CD14-positive monocyte (primary cell): ENCODE measurements at regions not wholly inside any gene's neighbourhood (a gene's known extent, or its start where the extent isn't known, plus 50 kb on each side); places are given as distances from the start of the nearest gene placed in this dataset.

Source experiments
- DNase-seq, 3 donors: peaks; one replicate each; pipeline ENCODE4 v3.0.0-alpha.2; 2011 to 2022
- H2AFZ ChIP-seq: 2 replicates; pipeline ENCODE4 v1.6.0; 2012; ENCODE audit warnings: mild to moderate bottlenecking, low read depth, low read length, inconsistent platforms; ENCODE audit not compliant: insufficient read depth, poor library complexity, severe bottlenecking
- H3K27ac ChIP-seq, 2 donors: 1 replicate in 1 of 2; 2 replicates in 1 of 2; pipeline ENCODE4 v1.5.1; 2012 to 2013; ENCODE audit warnings: low read length in 2 of 2, control low read depth in 1 of 2, inconsistent platforms in 1 of 2, low read depth in 1 of 2, mild to moderate bottlenecking in 1 of 2
- H3K27me3 ChIP-seq, 2 donors: one replicate each; pipeline versions ENCODE4 v1.6.0 to v1.6.1; 2011 to 2013; ENCODE audit warnings: low read length in 2 of 2; ENCODE audit not compliant: control insufficient read depth in 2 of 2, insufficient read depth in 2 of 2
- H3K36me3 ChIP-seq, 2 donors: replicated peaks in 1 of 2; 1 replicate in 1 of 2; 2 replicates in 1 of 2; pipeline versions ENCODE4 v1.5.1 to v1.6.1; 2012 to 2013; ENCODE audit warnings: low read length in 2 of 2, control low read depth in 1 of 2, inconsistent platforms in 1 of 2, mild to moderate bottlenecking in 1 of 2; ENCODE audit not compliant: insufficient read depth in 2 of 2, control insufficient read depth in 1 of 2
- H3K4me1 ChIP-seq, 2 donors: 1 replicate in 1 of 2; 2 replicates in 1 of 2; pipeline versions ENCODE4 v1.5.1 to v1.6.1; 2012 to 2013; ENCODE audit warnings: low read length in 2 of 2, control low read depth in 1 of 2, inconsistent platforms in 1 of 2, mild to moderate bottlenecking in 1 of 2, moderate library complexity in 1 of 2; ENCODE audit not compliant: insufficient read depth in 2 of 2, control insufficient read depth in 1 of 2
- H3K4me2 ChIP-seq: replicated peaks from 2 replicates; pipeline ENCODE3; 2012; ENCODE audit warnings: low read length, moderate library complexity, mild to moderate bottlenecking; ENCODE audit not compliant: poor library complexity, severe bottlenecking; ENCODE audit errors: extremely low read depth
- H3K4me3 ChIP-seq, 3 experiments: fragments of 200-600 bp in 1 of 3; sonication (generic) in 1 of 3; replicated peaks in 1 of 3; 1 replicate in 2 of 3; 2 replicates in 1 of 3; pipeline ENCODE4 v1.5.1; 2011 to 2013; ENCODE audit warnings: low read length in 3 of 3, mild to moderate bottlenecking in 3 of 3, control low read depth in 2 of 3, low read depth in 2 of 3, inconsistent platforms in 1 of 3, moderate library complexity in 1 of 3
- H3K79me2 ChIP-seq: 2 replicates; pipeline ENCODE4 v1.6.0; 2012; ENCODE audit warnings: mild to moderate bottlenecking, control low read depth, inconsistent platforms, low read length, moderate library complexity; ENCODE audit not compliant: insufficient read depth
- H3K9ac ChIP-seq: 2 replicates; pipeline ENCODE4 v1.6.0; 2017; ENCODE audit warnings: low read length, mild to moderate bottlenecking; ENCODE audit not compliant: insufficient read depth, poor library complexity, severe bottlenecking
- H3K9me3 ChIP-seq, 2 donors: replicated peaks in 1 of 2; 1 replicate in 1 of 2; 2 replicates in 1 of 2; pipeline versions ENCODE4 v1.5.1 to v1.6.1; 2012 to 2013; ENCODE audit warnings: low read length in 2 of 2, control low read depth in 1 of 2; ENCODE audit not compliant: control insufficient read depth in 1 of 2, insufficient read depth in 1 of 2
- H4K20me1 ChIP-seq: 2 replicates; pipeline ENCODE4 v1.6.0; 2012; ENCODE audit warnings: mild to moderate bottlenecking, low read length, control low read depth, moderate library complexity; ENCODE audit not compliant: insufficient read depth
- H3K27ac Mint-ChIP-seq, 7 donors: one replicate each; pipeline ENCODE4 v1.8.0; 2020; ENCODE audit warnings: mild to moderate bottlenecking in 7 of 7, mixed read lengths in 7 of 7, moderate library complexity in 6 of 7, inconsistent platforms in 2 of 7
- H3K27me3 Mint-ChIP-seq, 3 donors: one replicate each; pipeline ENCODE4 v1.8.0; 2021 to 2022; ENCODE audit warnings: low read depth in 3 of 3, mild to moderate bottlenecking in 3 of 3, mixed read lengths in 3 of 3, moderate library complexity in 3 of 3, inconsistent platforms in 1 of 3
- H3K36me3 Mint-ChIP-seq, 2 donors: one replicate each; pipeline ENCODE4 v1.8.0; 2020; ENCODE audit warnings: mixed read lengths in 2 of 2, inconsistent platforms in 1 of 2, mild to moderate bottlenecking in 1 of 2
- H3K4me1 Mint-ChIP-seq: one replicate; pipeline ENCODE4 v1.8.0; 2020; ENCODE audit warnings: mild to moderate bottlenecking, mixed read lengths
- H3K4me3 Mint-ChIP-seq, 2 donors: one replicate each; pipeline ENCODE4 v1.8.0; 2020; ENCODE audit warnings: mild to moderate bottlenecking in 2 of 2, mixed read lengths in 2 of 2, moderate library complexity in 1 of 2
- H3K9me3 Mint-ChIP-seq, 7 donors: one replicate each; pipeline ENCODE4 v1.8.0; 2020 to 2022; ENCODE audit warnings: mixed read lengths in 7 of 7, mild to moderate bottlenecking in 6 of 7, moderate library complexity in 6 of 7, inconsistent platforms in 2 of 7
- CTCF ChIP-seq: fragments of 200-600 bp; IDR thresholded peaks from one replicate; pipeline ENCODE4 v1.8.0; 2022; ENCODE audit warnings: antibody characterized with exemption, mild to moderate bottlenecking
- WGBS: methylation state at CpG from one replicate; pipeline ENCODE4 v1.1.5; 2013; ENCODE audit warnings: missing lambda C conversion rate; ENCODE audit not compliant: insufficient coverage; 5-methylcytosine and 5-hydroxymethylcytosine counted together
- intact Hi-C, 2 donors: fragments of 100-400 bp; cut with micrococcal nuclease; formaldehyde crosslinking; loops; one replicate each; pipeline versions ENCODE4 v1.15.0 to v1.15.1; 2023

GRCh38 chr10:59563531-59563930, 146.1 kb downstream of the SLC16A9 start:
- intact Hi-C loops: no loop called here
- no peak overlapping the region for H3K4me3 ChIP-seq
- H3K27ac ChIP-seq: no peak overlapping the region
- no peaks in the 10 kb centered on the region for H3K36me3 ChIP-seq
- H3K79me2 ChIP-seq: no peaks in the 10 kb centered on the region
- Mint-ChIP-seq H3K27me3 (peaks cover 0 to 2% (median 0%) of the 10 kb centered on the region in 3 donors), H3K4me1 (no peaks in the 10 kb centered on the region), H3K27ac (no peak overlapping the region), H3K36me3 (no peaks in the 10 kb centered on the region), H3K4me3 (no peak overlapping the region), H3K9me3 (peaks cover 0 to 20% (median 6%) of the 10 kb centered on the region in 7 donors)
- no peak overlapping the region for H2AFZ ChIP-seq
- no peaks in the 10 kb centered on the region for H3K4me1 ChIP-seq
- no peaks in the 10 kb centered on the region for H3K9me3 ChIP-seq
- H4K20me1 ChIP-seq: no peaks in the 10 kb centered on the region
- TF ChIP-seq CTCF: no peak
- no peaks in the 10 kb centered on the region for H3K27me3 ChIP-seq
- no peak overlapping the region for H3K9ac ChIP-seq
- H3K4me2 ChIP-seq: no peak overlapping the region
- no CpG with 5 or more reads among the region's 1 CpG for WGBS
- no peak for DNase-seq

- Mint-ChIP-seq H3K9me3 (peaks cover 0 to 12% (median 3%) of the 10 kb centered on the region in 7 donors), H3K27me3 (no peaks in the 10 kb centered on the region), H3K4me3 (no peak overlapping the region), H3K36me3 (no peaks in the 10 kb centered on the region), H3K27ac (no peak overlapping the region), H3K4me1 (no peaks in the 10 kb centered on the region)
- no peaks in the 10 kb centered on the region for H3K9me3 ChIP-seq
- H3K4me1 ChIP-seq: no peaks in the 10 kb centered on the region
- no peaks in the 10 kb centered on the region for H3K27me3 ChIP-seq
- intact Hi-C loops: no loop called here
- no peak for DNase-seq
- H3K27ac ChIP-seq: no peak overlapping the region
- no peak overlapping the region for H2AFZ ChIP-seq
- H3K4me2 ChIP-seq: no peak overlapping the region
- H4K20me1 ChIP-seq: no peaks in the 10 kb centered on the region
- H3K36me3 ChIP-seq: no peaks in the 10 kb centered on the region
- no CpG with 5 or more reads among the region's 3 CpGs for WGBS
- no peaks in the 10 kb centered on the region for H3K79me2 ChIP-seq
- no peak overlapping the region for H3K4me3 ChIP-seq
- H3K9ac ChIP-seq: no peak overlapping the region
- TF ChIP-seq CTCF: no peak
Observed at GRCh38 chr10:59562126-59562525, 147.5 kb downstream of the SLC16A9 start.
